HepG2 (cell line): ENCODE measurements at regions not wholly inside any gene's neighbourhood (a gene's known extent, or its start where the extent isn't known, plus 50 kb on each side); places are given as distances from the start of the nearest gene placed in this dataset.

Source experiments
- ATAC-seq: fragments of 200-7000 bp; cut with Tn5 transposase; 3 replicates; pipeline ENCODE4 v1.9.1; 2020; ENCODE audit warnings: mild to moderate bottlenecking, moderate library complexity
- BruUV-seq: library from RNA; stranded (reverse); fragments of 400-500 nt; replicated peaks from 2 replicates; lab custom pipeline; 2021; lab: Mats Ljungman, UMichigan
- CTCF ChIA-PET: fragments of 300-600 bp; formaldehyde crosslinking; extraction: SDS; loops from one replicate; lab custom pipeline; 2021; ENCODE audit warnings: low total read pairs, inconsistent platforms, low intra/inter-chr PET ratio; lab: Yijun Ruan, JAX
- POLR2A ChIA-PET: fragments of 350-600 bp; sonication (Branson Sonifier 250); formaldehyde crosslinking; loops from one replicate; lab custom pipeline; 2020; ENCODE audit warnings: antibody characterized with exemption, inconsistent platforms; lab: Yijun Ruan, JAX
- DNase-seq: peaks from one replicate; pipeline ENCODE4 v3.0.0-alpha.2; 2015; ENCODE audit warnings: low spot score
- FAIRE-seq: peaks from 3 replicates; lab custom pipeline; 2011; peaks lifted over from hg19 to GRCh38; lab: Jason Lieb, UNC
- H2AFZ ChIP-seq: one replicate; pipeline ENCODE4 v1.6.1; 2011; ENCODE audit warnings: low read length, inconsistent platforms
- H3K27ac ChIP-seq: fragments of 300-600 bp; 3 replicates; pipeline ENCODE4 v1.8.0; 2011; ENCODE audit warnings: mixed run types, mild to moderate bottlenecking, mixed read lengths, low read length, inconsistent platforms; ENCODE audit not compliant: insufficient read depth; ENCODE audit errors: extremely low read length
- H3K27me3 ChIP-seq, 2 experiments: fragments of 200-600 bp in 1 of 2; 2 replicates in 1 of 2; 3 replicates in 1 of 2; pipeline versions ENCODE4 v1.6.0 to v1.8.0; 2011; ENCODE audit warnings: low read length in 2 of 2, mild to moderate bottlenecking in 2 of 2, moderate library complexity in 2 of 2, inconsistent platforms in 1 of 2; ENCODE audit not compliant: insufficient read depth in 2 of 2, control insufficient read depth in 1 of 2
- H3K36me3 ChIP-seq, 2 experiments: fragments of 200-600 bp in 1 of 2; replicated peaks in 1 of 2; 2 replicates in 1 of 2; 3 replicates in 1 of 2; pipeline versions ENCODE4 v1.5.1 to v1.8.0; 2011; ENCODE audit warnings: low read length in 2 of 2, inconsistent platforms in 1 of 2; ENCODE audit not compliant: insufficient read depth in 2 of 2, control insufficient read depth in 1 of 2
- H3K4me1 ChIP-seq: 2 replicates; pipeline ENCODE4 v1.5.1; 2012; ENCODE audit warnings: low read length, inconsistent platforms; ENCODE audit not compliant: insufficient read depth
- H3K4me2 ChIP-seq: 2 replicates; pipeline ENCODE4 v1.6.0; 2011; ENCODE audit warnings: low read depth, low read length, inconsistent platforms
- H3K4me3 ChIP-seq, 3 experiments: fragments of 200-600 bp in 1 of 3; sonication (generic), shearing (Covaris generic) in 1 of 3; replicated peaks in 1 of 3; 2 replicates each; pipeline ENCODE4 v1.5.1; 2011 to 2016; ENCODE audit warnings: low read length in 3 of 3, inconsistent platforms in 2 of 3, low read depth in 2 of 3, mild to moderate bottlenecking in 2 of 3, control low read depth in 1 of 3, mixed read lengths in 1 of 3; ENCODE audit not compliant: insufficient read depth in 1 of 3
- H3K79me2 ChIP-seq: one replicate; pipeline ENCODE4 v1.6.1; 2011; ENCODE audit warnings: low read length, inconsistent platforms; ENCODE audit not compliant: insufficient read depth
- H3K9ac ChIP-seq: 2 replicates; pipeline ENCODE4 v1.6.0; 2011; ENCODE audit warnings: mild to moderate bottlenecking, low read depth, low read length, inconsistent platforms; ENCODE audit not compliant: insufficient read depth
- H3K9me3 ChIP-seq: 2 replicates; pipeline ENCODE4 v1.5.1; 2012; ENCODE audit warnings: mild to moderate bottlenecking, low read length
- H4K20me1 ChIP-seq: 2 replicates; pipeline ENCODE4 v1.6.0; 2011; ENCODE audit warnings: inconsistent platforms, mild to moderate bottlenecking, low read length, moderate library complexity; ENCODE audit not compliant: insufficient read depth
- ARHGAP35 ChIP-seq: sonication (generic); formaldehyde crosslinking; IDR thresholded peaks from 2 replicates; pipeline ENCODE4 v1.9.0; 2022; ENCODE audit warnings: mild to moderate bottlenecking, inconsistent platforms, moderate library complexity, missing genetic modification reagents, borderline replicate concordance
- NAIF1 ChIP-seq: sonication (generic); formaldehyde crosslinking; IDR thresholded peaks from 2 replicates; pipeline ENCODE4 v1.5.0; 2020; ENCODE audit warnings: mild to moderate bottlenecking, missing genetic modification reagents, borderline replicate concordance
- NONO ChIP-seq, 2 experiments: fragments of 450-650 bp in 1 of 2; sonication (generic) in 1 of 2; formaldehyde crosslinking in 1 of 2; IDR thresholded peaks in 1 of 2; conservative IDR thresholded peaks in 1 of 2; 2 replicates each; pipeline versions ENCODE4 v1.6.1 to v1.8.0; 2017 to 2022; ENCODE audit warnings: mild to moderate bottlenecking in 1 of 2, missing genetic modification reagents in 1 of 2, moderate library complexity in 1 of 2
- SALL1 ChIP-seq: sonication (generic); formaldehyde crosslinking; IDR thresholded peaks from 2 replicates; pipeline ENCODE4 v1.8.0; 2022; ENCODE audit warnings: mild to moderate bottlenecking, missing genetic modification reagents
- WIZ ChIP-seq: sonication (generic); formaldehyde crosslinking; IDR thresholded peaks from 2 replicates; pipeline ENCODE4 v1.5.1; 2020; ENCODE audit warnings: mild to moderate bottlenecking, missing genetic modification reagents
- ZNF205 ChIP-seq: IDR thresholded peaks from 2 replicates; pipeline ENCODE4 v1.6.1; 2018; ENCODE audit warnings: missing biosample characterization, missing genetic modification reagents
- ZNF224 ChIP-seq: sonication (generic); formaldehyde crosslinking; IDR thresholded peaks from 2 replicates; pipeline ENCODE4 v1.5.0; 2020; ENCODE audit warnings: mild to moderate bottlenecking, missing genetic modification reagents
- ZNF274 ChIP-seq: sonication (generic); formaldehyde crosslinking; IDR thresholded peaks from 2 replicates; pipeline ENCODE4 v1.5.1; 2020; ENCODE audit warnings: mild to moderate bottlenecking, missing genetic modification reagents
- ZNF333 ChIP-seq: sonication (generic); formaldehyde crosslinking; IDR thresholded peaks from 2 replicates; pipeline ENCODE4 v1.4.0; 2020; ENCODE audit warnings: mild to moderate bottlenecking, missing genetic modification reagents, borderline replicate concordance
- ZNF362 ChIP-seq: sonication (generic); formaldehyde crosslinking; IDR thresholded peaks from 2 replicates; pipeline ENCODE4 v1.4.0; 2020; ENCODE audit warnings: missing genetic modification reagents, mild to moderate bottlenecking, borderline replicate concordance
- ZNF543 ChIP-seq: sonication (generic); formaldehyde crosslinking; IDR thresholded peaks from 2 replicates; pipeline ENCODE4 v1.4.0; 2020; ENCODE audit warnings: mild to moderate bottlenecking, missing genetic modification reagents
- ZNF598 ChIP-seq: sonication (generic); formaldehyde crosslinking; IDR thresholded peaks from 2 replicates; pipeline ENCODE4 v1.5.1; 2020; ENCODE audit warnings: mild to moderate bottlenecking, missing genetic modification reagents, borderline replicate concordance
- ZNF691 ChIP-seq: sonication (generic); formaldehyde crosslinking; IDR thresholded peaks from 2 replicates; pipeline ENCODE4 v1.4.0; 2020; ENCODE audit warnings: missing genetic modification reagents, low read depth, mild to moderate bottlenecking, borderline replicate concordance
- ZNF749 ChIP-seq: sonication (generic); formaldehyde crosslinking; IDR thresholded peaks from 2 replicates; pipeline ENCODE4 v1.8.0; 2022; ENCODE audit warnings: mild to moderate bottlenecking, missing genetic modification reagents, moderate library complexity, borderline replicate concordance
- WGBS: methylation state at CpG from one replicate; pipeline ENCODE4 v1.1.6; 2017; ENCODE audit warnings: low lambda C conversion rate; 5-methylcytosine and 5-hydroxymethylcytosine counted together
- in situ Hi-C: cut with HindIII; loops from 2 replicates; pipeline ENCODE4 v1.10.0; 2017; ENCODE audit warnings: low pct_unique_long_range_greater_than_20kb; ENCODE audit not compliant: extremely low pct_ligation_motif_present
- intact Hi-C: fragments of 100-400 bp; cut with micrococcal nuclease; formaldehyde crosslinking; loops from one replicate; pipeline ENCODE4 v1.10.0; 2022; ENCODE audit not compliant: unreplicated experiment
- TF ChIP-seq, protein P1 (sequence below): sonication (generic); formaldehyde crosslinking; IDR thresholded peaks from 2 replicates; pipeline ENCODE4 v1.5.0; 2020; ENCODE audit warnings: mild to moderate bottlenecking, missing genetic modification reagents

DNA sequence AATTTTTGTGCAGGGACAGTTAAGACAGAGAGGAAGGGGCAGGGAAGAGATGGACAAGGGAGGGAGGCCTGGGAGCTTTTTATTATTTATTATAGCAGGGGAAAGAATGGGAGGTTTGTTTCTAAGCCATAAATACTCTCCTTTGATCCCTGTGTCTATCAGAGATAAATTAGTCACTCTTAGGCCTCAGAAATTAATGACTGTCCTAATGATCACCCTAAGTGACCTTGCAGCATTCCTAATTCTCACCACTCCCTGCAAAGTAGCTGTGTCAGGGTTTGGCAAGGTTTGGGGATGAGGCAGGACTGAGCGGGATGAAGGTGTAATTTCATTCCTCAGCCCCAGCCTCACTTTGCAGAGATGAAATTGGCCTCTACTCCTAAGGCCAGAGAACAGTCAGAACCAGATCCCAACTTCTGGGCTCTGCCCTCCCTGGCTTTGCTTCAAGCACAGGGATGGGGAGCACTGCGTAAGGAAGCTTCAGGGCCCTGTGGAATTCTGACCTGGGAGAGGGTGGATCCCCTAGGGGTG, 95.0 kb downstream of the TMEM17 start:
- H2AFZ ChIP-seq, result peak overlapping the region; percentile 99
- in situ Hi-C loops, result loop anchor here (5.0 to 25.0 kb wide), 3 partner anchors 419 to 651 kb away; partner anchors contain the start of gene OTX1
- POLR2A ChIA-PET, result interaction anchor here (0.6 to 1.6 kb wide), 2 partner anchors 117 to 337 kb away, joined by 3 to 6 read pairs; no protein-coding TSS in a partner anchor
- 0 out of 2 replicates have a peak, but pooled peaks have one; percentile 55 for TF ChIP-seq ZNF691 (CRISPR knock-in tag)
- TF ChIP-seq ZNF274 (CRISPR knock-in tag), result peak; percentile 23; the same call in 1 of the 2 replicates
- no peak for TF ChIP-seq NONO (IDR thresholded peaks at IDR 0.05)
- TF ChIP-seq NONO (CRISPR knock-in tag; conservative IDR thresholded peaks at IDR 0.05), result 0 out of 2 replicates have a peak, but pooled peaks have one; percentile 12
- no peak for TF ChIP-seq NAIF1 (CRISPR knock-in tag)
- TF ChIP-seq ZNF543 (CRISPR knock-in tag), result no peak
- TF ChIP-seq, protein P1, sequence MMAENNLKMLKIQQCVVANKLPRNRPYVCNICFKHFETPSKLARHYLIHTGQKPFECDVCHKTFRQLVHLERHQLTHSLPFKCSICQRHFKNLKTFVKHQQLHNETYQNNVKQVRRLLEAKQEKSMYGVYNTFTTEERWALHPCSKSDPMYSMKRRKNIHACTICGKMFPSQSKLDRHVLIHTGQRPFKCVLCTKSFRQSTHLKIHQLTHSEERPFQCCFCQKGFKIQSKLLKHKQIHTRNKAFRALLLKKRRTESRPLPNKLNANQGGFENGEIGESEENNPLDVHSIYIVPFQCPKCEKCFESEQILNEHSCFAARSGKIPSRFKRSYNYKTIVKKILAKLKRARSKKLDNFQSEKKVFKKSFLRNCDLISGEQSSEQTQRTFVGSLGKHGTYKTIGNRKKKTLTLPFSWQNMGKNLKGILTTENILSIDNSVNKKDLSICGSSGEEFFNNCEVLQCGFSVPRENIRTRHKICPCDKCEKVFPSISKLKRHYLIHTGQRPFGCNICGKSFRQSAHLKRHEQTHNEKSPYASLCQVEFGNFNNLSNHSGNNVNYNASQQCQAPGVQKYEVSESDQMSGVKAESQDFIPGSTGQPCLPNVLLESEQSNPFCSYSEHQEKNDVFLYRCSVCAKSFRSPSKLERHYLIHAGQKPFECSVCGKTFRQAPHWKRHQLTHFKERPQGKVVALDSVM (CRISPR knock-in tag), result peak; percentile 72
- no peak for TF ChIP-seq ZNF362 (CRISPR knock-in tag)
- TF ChIP-seq ARHGAP35 (CRISPR knock-in tag), result 0 out of 2 replicates have a peak, but pooled peaks have one; percentile 25
- TF ChIP-seq WIZ (CRISPR knock-in tag), result 0 out of 2 replicates have a peak, but pooled peaks have one; percentile 14
- TF ChIP-seq ZNF598 (CRISPR knock-in tag), result 0 out of 2 replicates have a peak, but pooled peaks have one; percentile 39
- TF ChIP-seq ZNF224 (CRISPR knock-in tag), result peak; percentile 47; the same call in 1 of the 2 replicates
- TF ChIP-seq ZNF333, result no peak
- no peak for TF ChIP-seq ZNF205 (CRISPR knock-in tag)
- TF ChIP-seq ZNF749 (CRISPR knock-in tag), result no peak
- peak; percentile 10; the same call in 1 of the 2 replicates for TF ChIP-seq SALL1 (CRISPR knock-in tag)

More for the DNA sequence above, 95.0 kb downstream of the TMEM17 start:
- Histone ChIP-seq H3K4me2 (peak overlapping the region; percentile 99), H3K79me2 (no peaks in the 10 kb centered on the region), H3K4me1 (peaks cover 83% of the 10 kb centered on the region), H3K9ac (peak overlapping the region; percentile 73), H3K27me3 (no peaks in the 10 kb centered on the region; a peak in 1 of 5 replicates), H3K36me3 (no peaks in the 10 kb centered on the region), H3K4me3 (peak overlapping the region; percentile 56 to 73 (median 64)), H4K20me1 (no peaks in the 10 kb centered on the region), H3K9me3 (no peaks in the 10 kb centered on the region), H3K27ac (no peak overlapping the region)
- no peak for DNase-seq
- no peak for FAIRE-seq
- BruUV-seq, result no TSS peak
- ATAC-seq, result peak; percentile 44; the same call in 2 of the 3 replicates
- CTCF ChIA-PET, result interaction anchor here (2.7 to 2.9 kb wide), 2 partner anchors 417 to 493 kb away, joined by 11 to 30 read pairs; no protein-coding TSS in a partner anchor
- intact Hi-C loops, result loop anchor here (5.0 kb wide), 2 partner anchors 119 to 214 kb away; partner anchors contain the start of gene B3GNT2
- 10% methylated on average over 2 of the region's 2 CpGs for WGBS
